Osteocyte (in vitro differentiated cells): ENCODE measurements at regions not wholly inside any gene's neighbourhood (a gene's known extent, or its start where the extent isn't known, plus 50 kb on each side); places are given as distances from the start of the nearest gene placed in this dataset.

ENCODE experiments used
- DNase-seq: peaks from one replicate; pipeline ENCODE4 v3.0.0; 2021; ENCODE audit warnings: mixed read lengths; ENCODE audit not compliant: unreplicated experiment; ENCODE audit errors: extremely low spot score
- H3K27ac Mint-ChIP-seq: one replicate; pipeline ENCODE4 v1.8.0; 2021; ENCODE audit warnings: mild to moderate bottlenecking, mixed read lengths; ENCODE audit not compliant: unreplicated experiment
- H3K27me3 Mint-ChIP-seq: one replicate; pipeline ENCODE4 v1.8.0; 2021; ENCODE audit warnings: mixed read lengths; ENCODE audit not compliant: unreplicated experiment
- H3K36me3 Mint-ChIP-seq: one replicate; pipeline ENCODE4 v1.8.0; 2021; ENCODE audit warnings: mixed read lengths; ENCODE audit not compliant: unreplicated experiment
- H3K4me1 Mint-ChIP-seq: one replicate; pipeline ENCODE4 v1.8.0; 2021; ENCODE audit warnings: mixed read lengths; ENCODE audit not compliant: unreplicated experiment
- H3K4me3 Mint-ChIP-seq: one replicate; pipeline ENCODE4 v1.8.0; 2021; ENCODE audit warnings: mild to moderate bottlenecking, moderate library complexity, mixed read lengths; ENCODE audit not compliant: unreplicated experiment
- H3K9me3 Mint-ChIP-seq: one replicate; pipeline ENCODE4 v1.8.0; 2021; ENCODE audit warnings: mixed read lengths; ENCODE audit not compliant: unreplicated experiment
- CTCF ChIP-seq: fragments of 200-600 bp; sonication (generic); IDR thresholded peaks from 2 replicates; pipeline ENCODE4 v1.5.0; 2021; ENCODE audit warnings: antibody characterized with exemption, mild to moderate bottlenecking, moderate library complexity

DNA sequence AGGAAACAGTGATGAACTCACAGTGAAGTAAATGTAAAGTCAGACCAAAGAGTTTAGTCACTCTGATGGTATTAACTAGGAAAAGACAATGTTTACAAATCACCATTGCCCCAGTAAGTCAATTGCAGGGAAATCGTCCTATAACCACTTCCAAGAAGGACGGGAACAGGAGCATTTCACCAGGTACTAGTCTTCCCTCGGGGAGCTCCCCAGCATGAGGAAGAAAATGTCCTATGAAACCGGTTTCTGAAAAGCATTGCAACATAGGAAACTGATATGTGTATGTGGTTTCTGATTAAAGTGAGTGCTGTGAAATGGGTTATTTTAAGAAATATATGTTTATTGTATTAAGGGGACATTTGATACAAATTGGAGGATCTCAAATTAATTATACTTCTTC lies 626.7 kb upstream of the ADAMTS16 start:
- Mint-ChIP-seq H3K4me1 (no peaks in the 10 kb centered on the region), H3K27ac (no peak overlapping the region), H3K9me3 (no peaks in the 10 kb centered on the region), H3K4me3 (no peak overlapping the region), H3K36me3 (no peaks in the 10 kb centered on the region), H3K27me3 (peaks cover 3% of the 10 kb centered on the region)
- DNase-seq: no peak
- no peak for TF ChIP-seq CTCF

DNA sequence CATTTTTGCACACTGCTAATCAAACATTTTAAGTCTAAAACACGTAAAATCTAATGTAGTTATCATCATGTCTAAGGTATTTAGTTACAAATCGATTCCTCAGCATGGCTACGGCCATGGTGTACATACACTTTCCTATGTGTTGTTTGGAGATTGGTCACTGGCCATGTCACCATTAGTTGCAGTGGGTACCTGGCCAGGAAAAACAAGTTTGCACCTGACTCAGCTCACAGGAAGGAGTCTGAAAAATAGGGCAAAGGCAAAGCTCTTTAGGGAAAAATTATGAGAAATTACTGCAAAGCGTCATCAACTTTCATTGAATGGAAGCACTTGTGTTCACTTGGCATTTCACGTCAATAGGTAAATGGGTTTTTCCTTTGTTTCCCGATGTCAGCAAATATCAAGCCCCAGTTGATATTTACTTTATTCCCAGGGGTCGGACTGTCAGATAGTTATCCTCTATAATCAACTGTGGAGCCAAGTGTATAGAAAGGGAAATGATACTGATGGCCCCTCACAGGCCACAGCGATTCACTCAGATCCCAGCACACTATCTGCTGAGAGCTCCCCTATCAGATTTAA lies 626.0 kb upstream of the ADAMTS16 start:
- Mint-ChIP-seq H3K4me1 (no peaks in the 10 kb centered on the region), H3K9me3 (no peaks in the 10 kb centered on the region), H3K4me3 (no peak overlapping the region), H3K27me3 (peaks cover 6% of the 10 kb centered on the region), H3K36me3 (no peaks in the 10 kb centered on the region), H3K27ac (no peak overlapping the region)
- no peak for DNase-seq
- no peak for TF ChIP-seq CTCF

DNA sequence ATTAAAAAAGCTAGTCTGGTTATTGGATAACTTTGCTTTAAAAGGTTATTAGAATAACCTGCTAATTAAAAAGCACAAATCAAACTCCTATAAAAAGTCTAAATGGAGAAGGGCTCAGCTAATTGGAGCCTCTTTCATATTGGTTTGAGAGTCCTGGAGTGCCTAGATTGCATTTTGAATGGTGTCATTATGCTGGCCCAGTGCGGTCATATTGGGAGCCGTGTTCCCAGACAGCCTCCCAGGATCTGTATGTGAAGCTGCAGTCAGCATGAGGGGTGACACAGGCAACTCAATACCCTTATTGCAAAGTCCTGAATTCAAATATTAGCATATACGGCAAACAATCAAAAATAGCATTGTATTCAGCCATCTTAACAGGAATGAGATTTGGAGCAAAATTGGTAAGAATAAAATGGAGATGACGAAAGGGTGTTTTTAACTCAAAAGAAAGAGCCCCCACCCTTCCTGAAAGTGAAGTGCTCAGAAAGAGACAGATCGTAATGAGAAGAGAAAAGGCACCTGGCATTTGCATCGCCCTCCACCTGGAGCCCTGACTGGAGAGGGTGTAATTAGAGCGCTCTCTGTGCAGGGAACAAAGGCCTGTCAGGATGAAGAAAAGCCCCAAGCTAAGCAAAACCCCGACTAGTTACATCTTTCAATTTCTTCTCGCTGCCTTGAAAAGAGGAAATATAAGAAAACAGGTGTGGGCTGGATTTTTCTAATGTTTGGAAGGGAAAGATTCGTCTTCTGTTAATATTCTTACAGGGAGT lies 621.0 kb upstream of the ADAMTS16 start:
- no peak for TF ChIP-seq CTCF
- H3K9me3 Mint-ChIP-seq: no peaks in the 10 kb centered on the region
- H3K27ac Mint-ChIP-seq: no peak overlapping the region
- no peaks in the 10 kb centered on the region for H3K36me3 Mint-ChIP-seq
- no peak overlapping the region for H3K4me3 Mint-ChIP-seq
- H3K4me1 Mint-ChIP-seq: no peaks in the 10 kb centered on the region
- no peak for DNase-seq
- peaks cover 15% of the 10 kb centered on the region for H3K27me3 Mint-ChIP-seq

GRCh38 chr5:4520559-4520958 lies 619.6 kb upstream of the ADAMTS16 start:
- Mint-ChIP-seq H3K36me3 (no peaks in the 10 kb centered on the region), H3K27ac (no peak overlapping the region), H3K4me1 (no peaks in the 10 kb centered on the region), H3K27me3 (peaks cover 16% of the 10 kb centered on the region), H3K4me3 (no peak overlapping the region), H3K9me3 (no peaks in the 10 kb centered on the region)
- TF ChIP-seq CTCF: peak; percentile 29
- DNase-seq: no peak

DNA sequence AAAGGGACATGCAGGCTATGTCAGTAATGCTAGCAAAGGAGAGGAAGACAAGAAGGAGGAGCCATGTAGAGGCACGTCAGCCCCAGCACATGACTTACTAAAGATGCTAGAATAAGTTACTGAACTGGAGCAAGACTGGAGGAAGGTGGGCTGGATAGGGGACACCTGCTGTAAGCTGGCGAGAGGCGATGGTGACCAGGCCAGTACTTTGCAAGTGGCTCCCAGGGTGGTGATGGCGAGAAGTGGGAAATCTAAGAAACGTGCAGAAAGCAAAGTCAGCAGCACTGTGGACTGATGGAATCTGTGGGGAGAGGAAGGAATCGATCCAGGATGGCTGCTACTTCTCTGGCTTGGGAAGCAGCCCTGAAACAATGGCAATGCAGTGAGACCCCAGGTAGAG lies 617.1 kb upstream of the ADAMTS16 start:
- TF ChIP-seq CTCF: no peak
- DNase-seq: no peak
- no peak overlapping the region for H3K4me3 Mint-ChIP-seq
- no peaks in the 10 kb centered on the region for H3K36me3 Mint-ChIP-seq
- H3K27me3 Mint-ChIP-seq: peaks cover 13% of the 10 kb centered on the region
- H3K27ac Mint-ChIP-seq: no peak overlapping the region
- H3K9me3 Mint-ChIP-seq: no peaks in the 10 kb centered on the region
- no peaks in the 10 kb centered on the region for H3K4me1 Mint-ChIP-seq
